GM12878 (cell line): ENCODE measurements at regions not wholly inside any gene's neighbourhood (a gene's known extent, or its start where the extent isn't known, plus 50 kb on each side); places are given as distances from the start of the nearest gene placed in this dataset.

Experiments
- EZH2 ChIP-seq: IDR thresholded peaks from 2 replicates; pipeline ENCODE4 v1.6.1; 2012; ENCODE audit warnings: low read depth, mild to moderate bottlenecking, control low read depth, inconsistent platforms, low read length, borderline replicate concordance; ENCODE audit not compliant: control insufficient read depth
- PML ChIP-seq: IDR thresholded peaks from 2 replicates; pipeline ENCODE4 v1.6.1; 2012; ENCODE audit warnings: low read length, inconsistent platforms
- POLR2A ChIP-seq: IDR thresholded peaks from 2 replicates; pipeline ENCODE4 v1.6.1; 2011; ENCODE audit warnings: low read depth, mild to moderate bottlenecking, low read length

- TF ChIP-seq POLR2A = no peak
- TF ChIP-seq PML = no peak
- no peak for TF ChIP-seq EZH2
These were observed 896.3 kb downstream of the TSN start for GRCh38 chr2:122651780-122652179.
